GM23338 (cell line): ENCODE measurements at regions not wholly inside any gene's neighbourhood (a gene's known extent, or its start where the extent isn't known, plus 50 kb on each side); places are given as distances from the start of the nearest gene placed in this dataset.

ENCODE experiments used
- ATAC-seq: fragments of 200-7000 bp; cut with Tn5 transposase; 3 replicates; pipeline ENCODE4 v1.9.1; 2020
- DNase-seq: peaks from one replicate; pipeline ENCODE4 v3.0.0-alpha.2; 2015; ENCODE audit warnings: low spot score
- H2AFZ ChIP-seq: fragments of 200-600 bp; sonication (generic); 2 replicates; pipeline ENCODE4 v1.8.0; 2016; ENCODE audit warnings: antibody characterized with exemption, mild to moderate bottlenecking, moderate library complexity
- H3F3A ChIP-seq: fragments of 200-600 bp; sonication (generic); replicated peaks from 2 replicates; pipeline ENCODE4 v1.8.0; 2017; ENCODE audit warnings: antibody characterized with exemption, mixed run types, low read depth
- H3K27ac ChIP-seq: fragments of 200-600 bp; sonication (generic); 2 replicates; pipeline ENCODE4 v1.6.1; 2016; ENCODE audit warnings: low read depth
- H3K27me3 ChIP-seq: fragments of 200-600 bp; sonication (generic); 2 replicates; pipeline ENCODE4 v1.8.0; 2016; ENCODE audit warnings: mild to moderate bottlenecking, mixed run types, moderate library complexity; ENCODE audit not compliant: insufficient read depth
- H3K36me3 ChIP-seq: fragments of 200-600 bp; sonication (generic); 2 replicates; pipeline ENCODE4 v1.8.0; 2016; ENCODE audit warnings: mild to moderate bottlenecking; ENCODE audit not compliant: insufficient read depth
- H3K4me1 ChIP-seq: fragments of 200-600 bp; sonication (generic); 2 replicates; pipeline ENCODE4 v1.8.0; 2016; ENCODE audit warnings: mild to moderate bottlenecking, moderate library complexity; ENCODE audit not compliant: insufficient read depth
- H3K4me2 ChIP-seq: fragments of 200-600 bp; sonication (generic); 2 replicates; pipeline ENCODE4 v1.7.1; 2017; ENCODE audit warnings: mixed run types
- H3K4me3 ChIP-seq: fragments of 200-600 bp; sonication (generic); 2 replicates; pipeline ENCODE4 v1.6.1; 2016; ENCODE audit warnings: mixed run types
- H3K79me2 ChIP-seq: fragments of 200-600 bp; sonication (generic); replicated peaks from 2 replicates; pipeline ENCODE4 v1.8.0; 2017; ENCODE audit warnings: mild to moderate bottlenecking; ENCODE audit not compliant: insufficient read depth
- H3K9me2 ChIP-seq: fragments of 200-600 bp; sonication (generic); 2 replicates; pipeline ENCODE4 v1.8.0; 2017; ENCODE audit not compliant: insufficient read depth
- H4K20me1 ChIP-seq: fragments of 200-600 bp; sonication (generic); replicated peaks from 2 replicates; pipeline ENCODE4 v1.8.0; 2017; ENCODE audit warnings: mild to moderate bottlenecking; ENCODE audit not compliant: insufficient read depth
- H3K27ac Mint-ChIP-seq: 2 replicates; pipeline ENCODE4 v1.8.0; 2020; ENCODE audit warnings: inconsistent platforms, mild to moderate bottlenecking, moderate library complexity, mixed read lengths
- H3K27me3 Mint-ChIP-seq: 3 replicates; pipeline ENCODE4 v1.8.0; 2022; ENCODE audit warnings: low read depth, mild to moderate bottlenecking, moderate library complexity, mixed read lengths, inconsistent platforms; ENCODE audit not compliant: insufficient read depth, poor library complexity
- H3K36me3 Mint-ChIP-seq: 3 replicates; pipeline ENCODE4 v1.8.0; 2021; ENCODE audit warnings: low read depth, mild to moderate bottlenecking, inconsistent platforms, moderate library complexity, mixed read lengths
- H3K4me1 Mint-ChIP-seq: 3 replicates; pipeline ENCODE4 v1.8.0; 2020; ENCODE audit warnings: mild to moderate bottlenecking, inconsistent platforms, mixed read lengths
- H3K4me3 Mint-ChIP-seq: 3 replicates; pipeline ENCODE4 v1.8.0; 2021; ENCODE audit warnings: moderate library complexity, mild to moderate bottlenecking, inconsistent platforms, mixed read lengths
- H3K9me3 Mint-ChIP-seq: 3 replicates; pipeline ENCODE4 v1.8.0; 2020; ENCODE audit warnings: moderate library complexity, mild to moderate bottlenecking, inconsistent platforms, mixed read lengths
- CREB1 ChIP-seq: fragments of 250-450 bp; sonication (Bioruptor Pico); IDR thresholded peaks from 2 replicates; pipeline ENCODE4 v1.5.0; 2020; ENCODE audit warnings: low read depth, mild to moderate bottlenecking, moderate library complexity
- EZH2 ChIP-seq: fragments of 200-600 bp; sonication (generic); IDR thresholded peaks from one replicate; pipeline ENCODE4 v1.8.0; 2017; ENCODE audit warnings: antibody characterized with exemption, mild to moderate bottlenecking, low read depth; ENCODE audit not compliant: unreplicated experiment
- EZH2phosphoT487 ChIP-seq: fragments of 200-600 bp; sonication (generic); IDR thresholded peaks from one replicate; pipeline ENCODE4 v1.8.1; 2018; ENCODE audit warnings: antibody characterized with exemption; ENCODE audit not compliant: unreplicated experiment
- JUNB ChIP-seq: IDR thresholded peaks from one replicate; pipeline ENCODE4 v1.6.1; 2016; ENCODE audit warnings: antibody characterized with exemption; ENCODE audit not compliant: unreplicated experiment
- NANOG ChIP-seq: IDR thresholded peaks from 2 replicates; pipeline ENCODE4 v1.6.1; 2016; ENCODE audit warnings: antibody characterized with exemption, borderline replicate concordance
- POLR2AphosphoS5 ChIP-seq: IDR thresholded peaks from 2 replicates; pipeline ENCODE4 v1.6.1; 2016; ENCODE audit warnings: antibody characterized with exemption, low read depth
- STAT1 ChIP-seq: IDR thresholded peaks from one replicate; pipeline ENCODE4 v1.6.1; 2016; ENCODE audit warnings: antibody characterized with exemption; ENCODE audit not compliant: unreplicated experiment
- ZNF114 ChIP-seq: fragments of 250-450 bp; sonication (Bioruptor Pico); IDR thresholded peaks from 2 replicates; pipeline ENCODE4 v1.5.0; 2020; ENCODE audit warnings: mild to moderate bottlenecking, moderate library complexity
- ZNF331 ChIP-seq: fragments of 250-450 bp; sonication (Bioruptor Pico); IDR thresholded peaks from 2 replicates; pipeline ENCODE4 v1.5.0; 2020; ENCODE audit warnings: low read depth, mild to moderate bottlenecking, moderate library complexity
- TF ChIP-seq, protein P1 (sequence below): fragments of 250-450 bp; sonication (Bioruptor Pico); IDR thresholded peaks from 2 replicates; pipeline ENCODE4 v1.5.0; 2020; ENCODE audit warnings: mild to moderate bottlenecking, moderate library complexity
- TF ChIP-seq, protein P2 (sequence below): IDR thresholded peaks from one replicate; pipeline ENCODE4 v1.6.1; 2018; ENCODE audit warnings: antibody characterized with exemption; ENCODE audit not compliant: unreplicated experiment
- TF ChIP-seq, protein P3 (sequence below): IDR thresholded peaks from 2 replicates; pipeline ENCODE4 v1.6.1; 2016; ENCODE audit warnings: antibody characterized with exemption
- TF ChIP-seq, protein P4 (sequence below), 2 experiments: fragments of 200-600 bp in 1 of 2; sonication (generic) in 1 of 2; conservative IDR thresholded peaks; 2 replicates each; pipeline versions ENCODE4 v1.5.1 to v1.6.1; 2016 to 2017; ENCODE audit warnings: antibody characterized with exemption in 2 of 2, low read depth in 2 of 2, mild to moderate bottlenecking in 2 of 2, moderate library complexity in 1 of 2

DNA sequence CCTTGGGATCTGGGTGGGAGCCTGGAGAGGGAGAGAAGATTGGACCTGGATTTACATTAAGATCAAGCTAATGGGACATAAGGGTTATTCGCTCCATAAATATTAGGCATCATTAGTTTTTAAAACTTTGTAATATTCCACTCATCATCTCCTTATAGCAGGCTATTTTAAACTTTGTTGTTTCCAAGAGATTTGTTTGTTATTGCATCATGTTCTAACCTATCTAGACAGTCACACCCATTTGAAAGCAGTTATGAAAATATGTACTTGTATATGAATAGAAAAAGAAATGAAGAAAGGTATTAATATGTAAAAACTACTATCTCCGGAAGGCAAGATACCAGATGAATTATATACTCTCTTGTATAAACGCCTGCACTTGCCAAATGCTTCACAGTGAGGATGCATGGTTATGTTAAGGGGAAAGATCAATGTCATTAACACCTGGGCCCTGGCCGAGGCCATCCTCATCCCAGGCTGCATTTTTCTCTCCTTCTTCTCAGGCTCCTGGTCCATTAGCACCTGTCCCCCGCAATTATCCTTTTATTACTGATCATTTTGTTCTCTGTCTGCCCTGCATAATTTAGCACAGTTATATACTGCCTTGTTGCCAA is 468.2 kb downstream of the MATN1 start:
- H2AFZ ChIP-seq = no peak overlapping the region
- no peaks in the 10 kb centered on the region for H3K27me3 ChIP-seq
- Mint-ChIP-seq H3K27ac (no peak overlapping the region), H3K27me3 (peaks cover 2% of the 10 kb centered on the region), H3K9me3 (no peaks in the 10 kb centered on the region; the same call in 2 of the 3 replicates), H3K4me3 (no peak overlapping the region), H3K36me3 (no peaks in the 10 kb centered on the region), H3K4me1 (peaks cover 14% of the 10 kb centered on the region)
- DNase-seq (no peak), ATAC-seq (no peak)
- no peak overlapping the region for H3K4me3 ChIP-seq
- no peak overlapping the region for H3K27ac ChIP-seq
- TF ChIP-seq JUNB (no peak), CREB1 (no peak), EZH2phosphoT487 (no peak), ZNF331 (CRISPR knock-in tag) (no peak), EZH2 (no peak), NANOG (no peak), ZNF114 (CRISPR knock-in tag) (no peak), POLR2AphosphoS5 (no peak), STAT1 (no peak)
- TF ChIP-seq, protein P1, sequence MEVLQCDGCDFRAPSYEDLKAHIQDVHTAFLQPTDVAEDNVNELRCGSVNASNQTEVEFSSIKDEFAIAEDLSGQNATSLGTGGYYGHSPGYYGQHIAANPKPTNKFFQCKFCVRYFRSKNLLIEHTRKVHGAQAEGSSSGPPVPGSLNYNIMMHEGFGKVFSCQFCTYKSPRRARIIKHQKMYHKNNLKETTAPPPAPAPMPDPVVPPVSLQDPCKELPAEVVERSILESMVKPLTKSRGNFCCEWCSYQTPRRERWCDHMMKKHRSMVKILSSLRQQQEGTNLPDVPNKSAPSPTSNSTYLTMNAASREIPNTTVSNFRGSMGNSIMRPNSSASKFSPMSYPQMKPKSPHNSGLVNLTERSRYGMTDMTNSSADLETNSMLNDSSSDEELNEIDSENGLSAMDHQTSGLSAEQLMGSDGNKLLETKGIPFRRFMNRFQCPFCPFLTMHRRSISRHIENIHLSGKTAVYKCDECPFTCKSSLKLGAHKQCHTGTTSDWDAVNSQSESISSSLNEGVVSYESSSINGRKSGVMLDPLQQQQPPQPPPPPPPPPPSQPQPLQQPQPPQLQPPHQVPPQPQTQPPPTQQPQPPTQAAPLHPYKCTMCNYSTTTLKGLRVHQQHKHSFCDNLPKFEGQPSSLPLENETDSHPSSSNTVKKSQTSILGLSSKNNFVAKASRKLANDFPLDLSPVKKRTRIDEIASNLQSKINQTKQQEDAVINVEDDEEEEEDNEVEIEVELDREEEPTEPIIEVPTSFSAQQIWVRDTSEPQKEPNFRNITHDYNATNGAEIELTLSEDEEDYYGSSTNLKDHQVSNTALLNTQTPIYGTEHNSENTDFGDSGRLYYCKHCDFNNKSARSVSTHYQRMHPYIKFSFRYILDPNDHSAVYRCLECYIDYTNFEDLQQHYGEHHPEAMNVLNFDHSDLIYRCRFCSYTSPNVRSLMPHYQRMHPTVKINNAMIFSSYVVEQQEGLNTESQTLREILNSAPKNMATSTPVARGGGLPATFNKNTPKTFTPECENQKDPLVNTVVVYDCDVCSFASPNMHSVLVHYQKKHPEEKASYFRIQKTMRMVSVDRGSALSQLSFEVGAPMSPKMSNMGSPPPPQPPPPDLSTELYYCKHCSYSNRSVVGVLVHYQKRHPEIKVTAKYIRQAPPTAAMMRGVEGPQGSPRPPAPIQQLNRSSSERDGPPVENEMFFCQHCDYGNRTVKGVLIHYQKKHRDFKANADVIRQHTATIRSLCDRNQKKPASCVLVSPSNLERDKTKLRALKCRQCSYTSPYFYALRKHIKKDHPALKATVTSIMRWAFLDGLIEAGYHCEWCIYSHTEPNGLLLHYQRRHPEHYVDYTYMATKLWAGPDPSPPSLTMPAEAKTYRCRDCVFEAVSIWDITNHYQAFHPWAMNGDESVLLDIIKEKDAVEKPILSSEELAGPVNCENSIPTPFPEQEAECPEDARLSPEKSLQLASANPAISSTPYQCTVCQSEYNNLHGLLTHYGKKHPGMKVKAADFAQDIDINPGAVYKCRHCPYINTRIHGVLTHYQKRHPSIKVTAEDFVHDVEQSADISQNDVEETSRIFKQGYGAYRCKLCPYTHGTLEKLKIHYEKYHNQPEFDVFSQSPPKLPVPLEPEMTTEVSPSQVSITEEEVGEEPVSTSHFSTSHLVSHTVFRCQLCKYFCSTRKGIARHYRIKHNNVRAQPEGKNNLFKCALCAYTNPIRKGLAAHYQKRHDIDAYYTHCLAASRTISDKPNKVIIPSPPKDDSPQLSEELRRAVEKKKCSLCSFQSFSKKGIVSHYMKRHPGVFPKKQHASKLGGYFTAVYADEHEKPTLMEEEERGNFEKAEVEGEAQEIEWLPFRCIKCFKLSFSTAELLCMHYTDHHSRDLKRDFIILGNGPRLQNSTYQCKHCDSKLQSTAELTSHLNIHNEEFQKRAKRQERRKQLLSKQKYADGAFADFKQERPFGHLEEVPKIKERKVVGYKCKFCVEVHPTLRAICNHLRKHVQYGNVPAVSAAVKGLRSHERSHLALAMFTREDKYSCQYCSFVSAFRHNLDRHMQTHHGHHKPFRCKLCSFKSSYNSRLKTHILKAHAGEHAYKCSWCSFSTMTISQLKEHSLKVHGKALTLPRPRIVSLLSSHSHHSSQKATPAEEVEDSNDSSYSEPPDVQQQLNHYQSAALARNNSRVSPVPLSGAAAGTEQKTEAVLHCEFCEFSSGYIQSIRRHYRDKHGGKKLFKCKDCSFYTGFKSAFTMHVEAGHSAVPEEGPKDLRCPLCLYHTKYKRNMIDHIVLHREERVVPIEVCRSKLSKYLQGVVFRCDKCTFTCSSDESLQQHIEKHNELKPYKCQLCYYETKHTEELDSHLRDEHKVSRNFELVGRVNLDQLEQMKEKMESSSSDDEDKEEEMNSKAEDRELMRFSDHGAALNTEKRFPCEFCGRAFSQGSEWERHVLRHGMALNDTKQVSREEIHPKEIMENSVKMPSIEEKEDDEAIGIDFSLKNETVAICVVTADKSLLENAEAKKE = no peak
- TF ChIP-seq, protein P2, sequence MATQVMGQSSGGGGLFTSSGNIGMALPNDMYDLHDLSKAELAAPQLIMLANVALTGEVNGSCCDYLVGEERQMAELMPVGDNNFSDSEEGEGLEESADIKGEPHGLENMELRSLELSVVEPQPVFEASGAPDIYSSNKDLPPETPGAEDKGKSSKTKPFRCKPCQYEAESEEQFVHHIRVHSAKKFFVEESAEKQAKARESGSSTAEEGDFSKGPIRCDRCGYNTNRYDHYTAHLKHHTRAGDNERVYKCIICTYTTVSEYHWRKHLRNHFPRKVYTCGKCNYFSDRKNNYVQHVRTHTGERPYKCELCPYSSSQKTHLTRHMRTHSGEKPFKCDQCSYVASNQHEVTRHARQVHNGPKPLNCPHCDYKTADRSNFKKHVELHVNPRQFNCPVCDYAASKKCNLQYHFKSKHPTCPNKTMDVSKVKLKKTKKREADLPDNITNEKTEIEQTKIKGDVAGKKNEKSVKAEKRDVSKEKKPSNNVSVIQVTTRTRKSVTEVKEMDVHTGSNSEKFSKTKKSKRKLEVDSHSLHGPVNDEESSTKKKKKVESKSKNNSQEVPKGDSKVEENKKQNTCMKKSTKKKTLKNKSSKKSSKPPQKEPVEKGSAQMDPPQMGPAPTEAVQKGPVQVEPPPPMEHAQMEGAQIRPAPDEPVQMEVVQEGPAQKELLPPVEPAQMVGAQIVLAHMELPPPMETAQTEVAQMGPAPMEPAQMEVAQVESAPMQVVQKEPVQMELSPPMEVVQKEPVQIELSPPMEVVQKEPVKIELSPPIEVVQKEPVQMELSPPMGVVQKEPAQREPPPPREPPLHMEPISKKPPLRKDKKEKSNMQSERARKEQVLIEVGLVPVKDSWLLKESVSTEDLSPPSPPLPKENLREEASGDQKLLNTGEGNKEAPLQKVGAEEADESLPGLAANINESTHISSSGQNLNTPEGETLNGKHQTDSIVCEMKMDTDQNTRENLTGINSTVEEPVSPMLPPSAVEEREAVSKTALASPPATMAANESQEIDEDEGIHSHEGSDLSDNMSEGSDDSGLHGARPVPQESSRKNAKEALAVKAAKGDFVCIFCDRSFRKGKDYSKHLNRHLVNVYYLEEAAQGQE = no peak
- TF ChIP-seq, protein P3, sequence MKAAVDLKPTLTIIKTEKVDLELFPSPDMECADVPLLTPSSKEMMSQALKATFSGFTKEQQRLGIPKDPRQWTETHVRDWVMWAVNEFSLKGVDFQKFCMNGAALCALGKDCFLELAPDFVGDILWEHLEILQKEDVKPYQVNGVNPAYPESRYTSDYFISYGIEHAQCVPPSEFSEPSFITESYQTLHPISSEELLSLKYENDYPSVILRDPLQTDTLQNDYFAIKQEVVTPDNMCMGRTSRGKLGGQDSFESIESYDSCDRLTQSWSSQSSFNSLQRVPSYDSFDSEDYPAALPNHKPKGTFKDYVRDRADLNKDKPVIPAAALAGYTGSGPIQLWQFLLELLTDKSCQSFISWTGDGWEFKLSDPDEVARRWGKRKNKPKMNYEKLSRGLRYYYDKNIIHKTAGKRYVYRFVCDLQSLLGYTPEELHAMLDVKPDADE = no peak
- TF ChIP-seq, protein P4, sequence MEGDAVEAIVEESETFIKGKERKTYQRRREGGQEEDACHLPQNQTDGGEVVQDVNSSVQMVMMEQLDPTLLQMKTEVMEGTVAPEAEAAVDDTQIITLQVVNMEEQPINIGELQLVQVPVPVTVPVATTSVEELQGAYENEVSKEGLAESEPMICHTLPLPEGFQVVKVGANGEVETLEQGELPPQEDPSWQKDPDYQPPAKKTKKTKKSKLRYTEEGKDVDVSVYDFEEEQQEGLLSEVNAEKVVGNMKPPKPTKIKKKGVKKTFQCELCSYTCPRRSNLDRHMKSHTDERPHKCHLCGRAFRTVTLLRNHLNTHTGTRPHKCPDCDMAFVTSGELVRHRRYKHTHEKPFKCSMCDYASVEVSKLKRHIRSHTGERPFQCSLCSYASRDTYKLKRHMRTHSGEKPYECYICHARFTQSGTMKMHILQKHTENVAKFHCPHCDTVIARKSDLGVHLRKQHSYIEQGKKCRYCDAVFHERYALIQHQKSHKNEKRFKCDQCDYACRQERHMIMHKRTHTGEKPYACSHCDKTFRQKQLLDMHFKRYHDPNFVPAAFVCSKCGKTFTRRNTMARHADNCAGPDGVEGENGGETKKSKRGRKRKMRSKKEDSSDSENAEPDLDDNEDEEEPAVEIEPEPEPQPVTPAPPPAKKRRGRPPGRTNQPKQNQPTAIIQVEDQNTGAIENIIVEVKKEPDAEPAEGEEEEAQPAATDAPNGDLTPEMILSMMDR (conservative IDR thresholded peaks at IDR 0.05; ENCODE audit: low read depth in 2 of 2) = no peak
- no peak overlapping the region for H3K4me2 ChIP-seq
- H4K20me1 ChIP-seq = no peaks in the 10 kb centered on the region
- H3K9me2 ChIP-seq = no peaks in the 10 kb centered on the region
- no peaks in the 10 kb centered on the region for H3F3A ChIP-seq
- H3K79me2 ChIP-seq = no peaks in the 10 kb centered on the region
- 0 out of 2 replicates have a peak, but pooled peaks cover 4% of the 10 kb centered on the region for H3K4me1 ChIP-seq
- H3K36me3 ChIP-seq = no peaks in the 10 kb centered on the region
